RPMI8226 (cell line): ENCODE measurements at regions not wholly inside any gene's neighbourhood (a gene's known extent, or its start where the extent isn't known, plus 50 kb on each side); places are given as distances from the start of the nearest gene placed in this dataset.

Experiments
- DNase-seq: peaks from one replicate; pipeline ENCODE4 v3.0.0-alpha.2; 2015

DNA sequence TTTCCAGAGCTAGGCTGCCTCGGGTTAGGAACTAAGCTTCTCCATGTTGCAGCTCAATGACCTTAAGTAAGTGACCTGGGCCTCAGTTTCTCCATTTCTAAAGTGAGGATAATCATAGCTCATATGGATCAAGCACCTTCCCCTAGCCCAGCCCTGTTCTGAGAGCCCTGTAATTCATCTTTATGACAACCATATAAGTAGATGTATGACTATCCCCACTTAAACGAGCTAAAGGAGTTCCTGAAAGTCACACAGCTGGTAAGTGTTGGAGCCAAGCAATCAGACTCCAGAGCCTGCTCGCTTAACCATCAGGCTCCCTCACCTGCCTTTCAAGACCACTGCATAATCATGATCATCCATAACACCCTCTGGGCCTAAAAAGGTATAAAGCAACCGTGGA, 135.4 kb downstream of the SP3 start:
- no peak for DNase-seq

GRCh38 chr2:173830170-173830569, 135.0 kb downstream of the SP3 start:
- no peak for DNase-seq

GRCh38 chr2:173831312-173832229, 133.6 kb downstream of the SP3 start:
- DNase-seq: no peak

GRCh38 chr2:173834141-173834540, 131.0 kb downstream of the SP3 start:
- no peak for DNase-seq

- no peak for DNase-seq
These were observed 129.4 kb downstream of the SP3 start for GRCh38 chr2:173835726-173836125.

GRCh38 chr2:173841110-173841509, 124.1 kb downstream of the SP3 start:
- DNase-seq: no peak

DNA sequence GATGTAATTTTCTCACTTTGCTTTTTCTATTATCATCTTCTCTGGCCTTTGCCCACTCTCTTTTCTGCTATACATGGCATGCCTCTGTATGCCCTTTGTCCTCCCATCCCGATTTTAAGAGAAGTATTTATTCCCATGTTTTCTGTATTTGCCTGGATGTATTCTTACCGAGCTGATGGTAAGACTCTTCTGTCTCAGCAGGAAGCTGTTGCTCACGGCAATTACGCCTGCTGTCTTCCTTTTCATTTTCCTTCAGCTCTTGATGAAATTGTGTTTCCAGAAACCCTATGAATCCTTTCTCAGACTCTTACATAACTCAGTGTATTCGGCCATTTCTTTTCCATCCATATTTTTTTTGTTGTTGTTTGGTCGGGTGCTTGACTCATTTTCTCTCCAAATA, 121.6 kb downstream of the SP3 start:
- DNase-seq: no peak

GRCh38 chr2:173851141-173851641, 114.0 kb downstream of the SP3 start:
- DNase-seq: no peak

- no peak for DNase-seq
These were observed 111.0 kb downstream of the SP3 start for GRCh38 chr2:173854141-173854540.

DNA sequence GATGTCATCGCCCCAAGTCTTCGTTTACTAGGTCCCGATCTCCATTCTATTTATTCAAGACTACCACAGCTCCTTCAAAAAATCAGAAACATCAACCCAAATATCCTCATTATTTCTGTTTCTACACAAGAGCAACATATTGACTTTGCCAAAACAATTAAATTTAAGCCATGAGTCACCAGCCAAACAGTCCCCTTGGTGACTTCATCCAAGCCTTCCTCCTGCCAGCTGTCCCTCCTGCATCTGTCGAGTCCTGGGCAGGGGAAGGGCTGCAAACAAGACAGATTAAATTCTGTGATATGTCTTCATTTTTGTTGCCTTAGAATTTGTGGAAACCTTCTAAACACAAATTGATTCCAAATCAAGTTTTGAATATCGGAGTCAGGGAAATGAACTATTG, 110.3 kb downstream of the SP3 start:
- no peak for DNase-seq

GRCh38 chr2:173855661-173856060, 109.5 kb downstream of the SP3 start:
- no peak for DNase-seq
